ENCODE measurements at regions not wholly inside any gene's neighbourhood (a gene's known extent, or its start where the extent isn't known, plus 50 kb on each side); places are given as distances from the start of the nearest gene placed in this dataset.
A peak's percentile ranks its signal among the peaks of the same experiment; 100 is the strongest.
"Not testable (repeated sequence)": the region's sequence is repeated elsewhere in the genome, so short reads cannot be mapped to it uniquely, and the experiment has no call there.

GRCh38 chr4:96407738-96408463 is 568.0 kb downstream of the PDHA2 start:
- no peak for TF ChIP-seq CTCF (IDR thresholded peaks at IDR 0.05; ENCODE audit: unreplicated experiment in 3 of 3)
- Mint-ChIP-seq H3K9me3 (peaks cover 4% of the 10 kb centered on the region), H3K4me1 (peaks cover 6% of the 10 kb centered on the region), H3K27ac (peak overlapping the region; percentile 11 to 65 (median 55)), H3K4me3 (peak overlapping the region in 1 of 3 experiments; percentile 6), H3K36me3 (ENCODE audit: low read depth) (peaks cover 3% of the 10 kb centered on the region), H3K27me3 (ENCODE audit: low read depth) (no peaks in the 10 kb centered on the region)

GRCh38 chr4:96414853-96415252 is 575.0 kb downstream of the PDHA2 start:
- H3K27ac Mint-ChIP-seq; H3K36me3 Mint-ChIP-seq (ENCODE audit: low read depth); H3K9me3 Mint-ChIP-seq; H3K27me3 Mint-ChIP-seq (ENCODE audit: low read depth); H3K4me3 Mint-ChIP-seq; H3K4me1 Mint-ChIP-seq: not testable (repeated sequence)

- H3K27me3 Mint-ChIP-seq (ENCODE audit: low read depth) = no peaks in the 10 kb centered on the region
Observed at GRCh38 chr4:96429657-96430056, 589.8 kb downstream of the PDHA2 start.

GRCh38 chr4:96431094-96431493 is 591.2 kb downstream of the PDHA2 start:
- no peak overlapping the region for H3K27ac Mint-ChIP-seq
- no peaks in the 10 kb centered on the region for H3K36me3 Mint-ChIP-seq (ENCODE audit: low read depth)

More at GRCh38 chr4:96429657-96430056, 589.8 kb downstream of the PDHA2 start:
- Mint-ChIP-seq H3K9me3 (no peaks in the 10 kb centered on the region), H3K36me3 (ENCODE audit: low read depth) (no peaks in the 10 kb centered on the region), H3K4me1 (no peaks in the 10 kb centered on the region), H3K27ac (no peak overlapping the region), H3K4me3 (no peak overlapping the region)
- no peak for TF ChIP-seq CTCF (IDR thresholded peaks at IDR 0.05; ENCODE audit: unreplicated experiment in 3 of 3)

GRCh38 chr4:96448315-96448872 is 608.5 kb downstream of the PDHA2 start:
- Mint-ChIP-seq H3K27me3 (ENCODE audit: low read depth) (no peaks in the 10 kb centered on the region), H3K27ac (no peak overlapping the region), H3K9me3 (peaks cover 50% of the 10 kb centered on the region), H3K36me3 (ENCODE audit: low read depth) (peaks cover 4% of the 10 kb centered on the region), H3K4me3 (no peak overlapping the region), H3K4me1 (no peaks in the 10 kb centered on the region)
- no peak for TF ChIP-seq CTCF (IDR thresholded peaks at IDR 0.05; ENCODE audit: unreplicated experiment in 3 of 3)

More at GRCh38 chr4:96431094-96431493, 591.2 kb downstream of the PDHA2 start:
- Mint-ChIP-seq H3K27me3 (ENCODE audit: low read depth) (no peaks in the 10 kb centered on the region), H3K4me1 (no peaks in the 10 kb centered on the region), H3K4me3 (no peak overlapping the region), H3K9me3 (no peaks in the 10 kb centered on the region)
- no peak for TF ChIP-seq CTCF (IDR thresholded peaks at IDR 0.05; ENCODE audit: unreplicated experiment in 3 of 3)

- Mint-ChIP-seq H3K4me1 (no peaks in the 10 kb centered on the region), H3K36me3 (ENCODE audit: low read depth) (no peaks in the 10 kb centered on the region), H3K27me3 (ENCODE audit: low read depth) (no peaks in the 10 kb centered on the region), H3K9me3 (peaks cover 12% of the 10 kb centered on the region), H3K27ac (no peak overlapping the region), H3K4me3 (no peak overlapping the region)
- no peak for TF ChIP-seq CTCF (IDR thresholded peaks at IDR 0.05; ENCODE audit: unreplicated experiment in 3 of 3)
Observed at GRCh38 chr4:96455045-96455720, 615.3 kb downstream of the PDHA2 start.

- not testable (repeated sequence) for H3K4me3 Mint-ChIP-seq; H3K4me1 Mint-ChIP-seq; H3K27ac Mint-ChIP-seq; H3K9me3 Mint-ChIP-seq; H3K27me3 Mint-ChIP-seq (ENCODE audit: low read depth); H3K36me3 Mint-ChIP-seq (ENCODE audit: low read depth)
Observed at GRCh38 chr4:96458031-96458430, 618.1 kb downstream of the PDHA2 start.
